AG09309 (cell line): ENCODE measurements at regions not wholly inside any gene's neighbourhood (a gene's known extent, or its start where the extent isn't known, plus 50 kb on each side); places are given as distances from the start of the nearest gene placed in this dataset.

ENCODE experiments used
- DNase-seq: peaks from one replicate; pipeline ENCODE4 v3.0.0-alpha.2; 2010; ENCODE audit warnings: low read depth
- H3K4me3 ChIP-seq: 2 replicates; pipeline ENCODE4 v1.5.1; 2011; ENCODE audit warnings: mild to moderate bottlenecking, low read depth, low read length, moderate library complexity; ENCODE audit not compliant: control insufficient read depth
- CTCF ChIP-seq: IDR thresholded peaks from 2 replicates; pipeline ENCODE4 v1.5.1; 2011; ENCODE audit warnings: mild to moderate bottlenecking, low read depth, low read length, inconsistent platforms; ENCODE audit not compliant: insufficient read depth, control insufficient read depth; ENCODE audit errors: missing control alignments

GRCh38 chr13:61761690-61762089 lies 346.0 kb upstream of the PCDH20 start:
- TF ChIP-seq CTCF = no peak
- no peak for DNase-seq

GRCh38 chr13:61760102-61760501 lies 344.5 kb upstream of the PCDH20 start:
- TF ChIP-seq CTCF = no peak
- no peak overlapping the region for H3K4me3 ChIP-seq
- no peak for DNase-seq

More at GRCh38 chr13:61761690-61762089, 346.0 kb upstream of the PCDH20 start:
- no peak overlapping the region for H3K4me3 ChIP-seq

GRCh38 chr13:61756031-61756430 lies 340.4 kb upstream of the PCDH20 start:
- H3K4me3 ChIP-seq = no peak overlapping the region
- DNase-seq = no peak
- TF ChIP-seq CTCF = no peak

- TF ChIP-seq CTCF = no peak
- DNase-seq = no peak
- no peak overlapping the region for H3K4me3 ChIP-seq
These were observed 335.4 kb upstream of the PCDH20 start for GRCh38 chr13:61751039-61751438.

- no peak for DNase-seq
- TF ChIP-seq CTCF = no peak
- no peak overlapping the region for H3K4me3 ChIP-seq
These were observed 322.6 kb upstream of the PCDH20 start for GRCh38 chr13:61738236-61738750.

- no peak overlapping the region for H3K4me3 ChIP-seq
- no peak for DNase-seq
- no peak for TF ChIP-seq CTCF
These were observed 319.0 kb upstream of the PCDH20 start for GRCh38 chr13:61734683-61735082.

- DNase-seq = no peak
- TF ChIP-seq CTCF = no peak
- H3K4me3 ChIP-seq = no peak overlapping the region
These were observed 312.8 kb upstream of the PCDH20 start for GRCh38 chr13:61728471-61728870.
